Neural cell (in vitro differentiated cells): ENCODE measurements at regions not wholly inside any gene's neighbourhood (a gene's known extent, or its start where the extent isn't known, plus 50 kb on each side); places are given as distances from the start of the nearest gene placed in this dataset.

Source experiments
- H2AFZ ChIP-seq: fragments of 200-600, 300-800 bp; sonication (generic), shearing (Covaris generic); 2 replicates; pipeline ENCODE4 v1.6.0; 2014; ENCODE audit warnings: low read depth, mild to moderate bottlenecking, antibody characterized with exemption, low read length, moderate library complexity
- H3F3A ChIP-seq: fragments of 200-600 bp; shearing (Covaris generic); 2 replicates; pipeline ENCODE4 v1.6.1; 2016; ENCODE audit warnings: mild to moderate bottlenecking, moderate library complexity, mixed read lengths, antibody characterized with exemption, low read length; ENCODE audit not compliant: insufficient read depth, poor library complexity, severe bottlenecking
- H3K27ac ChIP-seq: fragments of 200-600, 300-800 bp; sonication (generic), shearing (Covaris generic); 2 replicates; pipeline ENCODE4 v1.5.1; 2014; ENCODE audit warnings: mild to moderate bottlenecking, low read length, moderate library complexity
- H3K27me3 ChIP-seq: fragments of 300-800, 200-600 bp; sonication (generic), shearing (Covaris generic); 2 replicates; pipeline ENCODE4 v1.6.0; 2014; ENCODE audit warnings: mild to moderate bottlenecking, low read depth, low read length, moderate library complexity; ENCODE audit not compliant: insufficient read depth
- H3K36me3 ChIP-seq: fragments of 300-800, 200-600 bp; sonication (generic), shearing (Covaris generic); 2 replicates; pipeline ENCODE4 v1.5.1; 2014; ENCODE audit warnings: mild to moderate bottlenecking, antibody characterized with exemption, low read length, moderate library complexity; ENCODE audit not compliant: insufficient read depth
- H3K4me2 ChIP-seq: fragments of 300-800, 200-600 bp; sonication (generic), shearing (Covaris generic); 2 replicates; pipeline ENCODE4 v1.6.0; 2014; ENCODE audit warnings: mild to moderate bottlenecking, low read length
- H3K4me3 ChIP-seq: fragments of 300-800, 200-600 bp; sonication (generic), shearing (Covaris generic); 2 replicates; pipeline ENCODE4 v1.5.1; 2014; ENCODE audit warnings: mild to moderate bottlenecking, low read length, moderate library complexity
- H3K79me2 ChIP-seq: fragments of 200-600 bp; shearing (Covaris generic); replicated peaks from 2 replicates; pipeline ENCODE4 v1.6.0; 2014; ENCODE audit warnings: mild to moderate bottlenecking, low read length, moderate library complexity; ENCODE audit not compliant: insufficient read depth
- H3K9ac ChIP-seq: fragments of 300-800, 200-600 bp; sonication (generic), shearing (Covaris generic); 2 replicates; pipeline ENCODE4 v1.6.1; 2016; ENCODE audit warnings: mild to moderate bottlenecking, low read length, mixed read lengths
- H3K9me2 ChIP-seq: fragments of 200-600 bp; shearing (Covaris generic); 2 replicates; pipeline ENCODE4 v1.6.1; 2016; ENCODE audit warnings: mild to moderate bottlenecking, low read length, mixed read lengths; ENCODE audit not compliant: insufficient read depth
- H3K9me3 ChIP-seq: fragments of 200-600, 300-800 bp; sonication (generic), shearing (Covaris generic); 2 replicates; pipeline ENCODE4 v1.6.1; 2016; ENCODE audit warnings: mild to moderate bottlenecking, mixed run types, low read length, moderate library complexity, mixed read lengths
- H4K20me1 ChIP-seq: fragments of 200-600 bp; shearing (Covaris generic); 2 replicates; pipeline ENCODE4 v1.6.1; 2016; ENCODE audit warnings: mild to moderate bottlenecking, mixed run types; ENCODE audit not compliant: insufficient read depth
- CTCF ChIP-seq: fragments of 450-650 bp; IDR thresholded peaks from 2 replicates; pipeline ENCODE4 v1.5.1; 2014; ENCODE audit warnings: antibody characterized with exemption, mild to moderate bottlenecking, moderate library complexity; ENCODE audit not compliant: poor library complexity, severe bottlenecking
- EP300 ChIP-seq: fragments of 450-650 bp; conservative IDR thresholded peaks from 2 replicates; pipeline ENCODE4 v1.6.1; 2014; ENCODE audit warnings: antibody characterized with exemption, mild to moderate bottlenecking, moderate library complexity; ENCODE audit not compliant: poor library complexity, severe bottlenecking
- EZH2 ChIP-seq: fragments of 200-600, 300-800 bp; shearing (Covaris generic), sonication (generic); IDR thresholded peaks from 2 replicates; pipeline ENCODE4 v1.6.1; 2014; ENCODE audit warnings: antibody characterized with exemption, low read length, borderline replicate concordance, mild to moderate bottlenecking; ENCODE audit not compliant: insufficient read depth, poor library complexity, severe bottlenecking
- MXI1 ChIP-seq: fragments of 450-650 bp; conservative IDR thresholded peaks from 2 replicates; pipeline ENCODE4 v1.6.1; 2014; ENCODE audit warnings: antibody characterized with exemption, mild to moderate bottlenecking; ENCODE audit not compliant: poor library complexity, severe bottlenecking
- POLR2AphosphoS5 ChIP-seq: IDR thresholded peaks from 2 replicates; pipeline ENCODE4 v1.6.1; 2012
- RAD21 ChIP-seq: fragments of 450-650 bp; conservative IDR thresholded peaks from 2 replicates; pipeline ENCODE4 v1.6.1; 2014; ENCODE audit warnings: antibody characterized with exemption, mild to moderate bottlenecking, moderate library complexity
- REST ChIP-seq: IDR thresholded peaks from 2 replicates; pipeline ENCODE4 v1.6.1; 2012; ENCODE audit warnings: borderline replicate concordance
- SMC3 ChIP-seq: fragments of 450-650 bp; conservative IDR thresholded peaks from 2 replicates; pipeline ENCODE4 v1.6.1; 2014; ENCODE audit warnings: antibody characterized with exemption, mild to moderate bottlenecking, moderate library complexity; ENCODE audit not compliant: poor library complexity
- TAF1 ChIP-seq: IDR thresholded peaks from 2 replicates; pipeline ENCODE4 v1.6.1; 2012; ENCODE audit warnings: low read depth

GRCh38 chr4:63693321-63693720, 715.9 kb downstream of the TECRL start:
- H3K9me2 ChIP-seq, result no peaks in the 10 kb centered on the region
- H3K9me3 ChIP-seq, result peaks cover 6% of the 10 kb centered on the region
- H3F3A ChIP-seq, result no peaks in the 10 kb centered on the region
- no peak overlapping the region for H3K4me3 ChIP-seq
- no peak overlapping the region for H3K9ac ChIP-seq
- no peak overlapping the region for H2AFZ ChIP-seq
- H4K20me1 ChIP-seq, result no peaks in the 10 kb centered on the region
- TF ChIP-seq POLR2AphosphoS5, result no peak
- no peak for TF ChIP-seq MXI1
- no peak for TF ChIP-seq CTCF
- TF ChIP-seq EZH2, result no peak
- no peak for TF ChIP-seq SMC3
- TF ChIP-seq RAD21, result no peak
- TF ChIP-seq EP300, result no peak
- no peak for TF ChIP-seq REST
- TF ChIP-seq TAF1, result no peak
- no peak overlapping the region for H3K27ac ChIP-seq
- no peaks in the 10 kb centered on the region for H3K79me2 ChIP-seq
- H3K4me2 ChIP-seq, result no peak overlapping the region
- H3K36me3 ChIP-seq, result no peaks in the 10 kb centered on the region
- H3K27me3 ChIP-seq, result no peaks in the 10 kb centered on the region

- TF ChIP-seq EP300 (no peak), MXI1 (no peak), TAF1 (no peak), POLR2AphosphoS5 (no peak)
- H2AFZ ChIP-seq, result no peak overlapping the region
Observed at GRCh38 chr4:63678358-63678931, 730.8 kb downstream of the TECRL start.

More at GRCh38 chr4:63678358-63678931, 730.8 kb downstream of the TECRL start:
- H3F3A ChIP-seq, result no peaks in the 10 kb centered on the region
- no peak overlapping the region for H3K9ac ChIP-seq
- no peaks in the 10 kb centered on the region for H3K9me3 ChIP-seq
- no peaks in the 10 kb centered on the region for H4K20me1 ChIP-seq
- no peak overlapping the region for H3K27ac ChIP-seq
- H3K9me2 ChIP-seq, result no peaks in the 10 kb centered on the region
- H3K36me3 ChIP-seq, result no peaks in the 10 kb centered on the region
- no peaks in the 10 kb centered on the region for H3K27me3 ChIP-seq
- no peaks in the 10 kb centered on the region for H3K79me2 ChIP-seq
- H3K4me2 ChIP-seq, result no peak overlapping the region
- H3K4me3 ChIP-seq, result no peak overlapping the region
